Umbilical cord (tissue), 1 donor: ENCODE measurements at regions not wholly inside any gene's neighbourhood (a gene's known extent, or its start where the extent isn't known, plus 50 kb on each side); places are given as distances from the start of the nearest gene placed in this dataset.
A peak's percentile ranks its signal among the peaks of the same experiment; 100 is the strongest.

Experiments
- DNase-seq: peaks from one replicate; pipeline ENCODE4 v3.0.0-alpha.2; 2015; ENCODE audit warnings: low spot score

- no peak for DNase-seq
Observed at GRCh38 chr3:69442771-69443311, 57.0 kb upstream of the FRMD4B start.

- no peak for DNase-seq
Observed at GRCh38 chr3:69441732-69442131, 55.8 kb upstream of the FRMD4B start.

GRCh38 chr3:69441040-69441439 is 55.2 kb upstream of the FRMD4B start:
- DNase-seq, result no peak

- peak; percentile 38 for DNase-seq
Observed at GRCh38 chr3:69439643-69440270, 53.9 kb upstream of the FRMD4B start.

- no peak for DNase-seq
Observed at GRCh38 chr3:69438476-69438875, 52.6 kb upstream of the FRMD4B start.

DNA sequence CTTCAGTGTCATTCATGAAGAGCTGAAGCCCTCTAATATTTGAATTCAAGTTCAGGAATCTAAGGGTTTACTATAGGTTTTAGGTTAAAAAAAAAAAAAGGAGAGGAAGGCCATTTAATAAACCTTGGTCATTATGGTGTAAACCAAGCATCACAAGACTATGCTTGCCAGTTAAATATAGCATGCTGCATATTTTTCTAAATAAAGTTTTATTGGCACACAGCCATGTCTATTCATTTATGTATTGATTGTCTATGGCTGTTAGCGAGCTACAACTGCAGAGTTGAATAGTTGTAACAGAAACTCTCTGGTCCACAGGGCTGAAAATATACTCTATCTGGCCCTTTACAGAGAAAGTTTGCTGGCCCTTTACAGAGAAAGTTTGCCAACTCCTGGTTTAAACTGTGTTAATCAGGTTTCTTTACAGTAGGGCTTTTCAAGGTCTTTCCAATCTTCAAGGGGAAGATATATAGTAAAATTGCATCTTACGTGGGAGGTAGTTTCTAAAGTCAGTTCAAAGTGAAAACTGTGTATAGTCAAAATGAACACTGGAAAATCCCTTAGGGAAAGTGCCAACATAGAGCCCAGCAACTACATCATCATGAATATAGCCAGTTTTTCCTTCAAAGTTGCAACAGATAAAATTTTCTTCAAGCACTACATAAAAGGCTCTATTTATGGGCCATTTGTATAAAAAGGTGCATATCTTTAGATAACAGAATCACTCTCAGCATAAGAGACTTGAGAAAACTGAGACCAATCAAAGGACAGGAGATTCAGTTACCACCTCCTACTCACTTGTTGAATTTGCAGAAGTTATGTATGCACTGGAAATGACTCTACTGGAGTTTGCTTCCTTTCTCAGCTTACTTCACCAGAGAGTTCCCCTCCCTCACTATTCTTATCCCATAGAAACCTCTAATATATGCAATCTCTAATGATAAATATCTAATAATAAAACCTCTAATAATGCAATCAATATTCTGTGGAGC is 49.7 kb upstream of the FRMD4B start:
- DNase-seq, result no peak
